GM18505 (cell line): ENCODE measurements at regions not wholly inside any gene's neighbourhood (a gene's known extent, or its start where the extent isn't known, plus 50 kb on each side); places are given as distances from the start of the nearest gene placed in this dataset.

Source experiments
- ATAC-seq: cut with Tn5 transposase; IDR thresholded peaks from one replicate; pipeline ENCODE4 v1.9.1; 2021; ENCODE audit not compliant: unreplicated experiment
- POLR2A ChIP-seq: IDR thresholded peaks from 4 replicates; pipeline ENCODE4 v1.6.1; 2011; ENCODE audit warnings: borderline replicate concordance; ENCODE audit not compliant: insufficient read depth, insufficient read length; ENCODE audit errors: extremely low read depth

DNA sequence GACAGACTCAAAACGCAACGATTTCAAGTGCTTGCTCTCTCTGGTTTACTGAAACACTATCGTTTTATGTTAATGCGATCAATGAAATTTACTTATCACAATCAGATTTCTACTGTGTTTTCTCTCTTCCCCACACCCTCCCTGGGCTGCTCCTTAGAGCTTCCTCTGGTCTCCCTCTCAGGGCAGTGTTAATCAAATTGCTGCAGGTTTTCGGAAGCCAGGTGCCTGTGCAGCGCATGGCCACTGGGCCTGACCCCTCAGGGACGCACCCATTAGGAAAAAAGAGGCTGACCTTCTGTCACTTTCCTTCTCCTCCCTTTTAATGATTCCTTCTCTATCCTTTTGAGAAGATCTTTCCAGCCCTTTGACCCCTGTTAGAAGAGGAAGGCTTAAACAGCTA is 134.5 kb upstream of the ONECUT1 start:
- no peak for TF ChIP-seq POLR2A
- ATAC-seq: no peak

DNA sequence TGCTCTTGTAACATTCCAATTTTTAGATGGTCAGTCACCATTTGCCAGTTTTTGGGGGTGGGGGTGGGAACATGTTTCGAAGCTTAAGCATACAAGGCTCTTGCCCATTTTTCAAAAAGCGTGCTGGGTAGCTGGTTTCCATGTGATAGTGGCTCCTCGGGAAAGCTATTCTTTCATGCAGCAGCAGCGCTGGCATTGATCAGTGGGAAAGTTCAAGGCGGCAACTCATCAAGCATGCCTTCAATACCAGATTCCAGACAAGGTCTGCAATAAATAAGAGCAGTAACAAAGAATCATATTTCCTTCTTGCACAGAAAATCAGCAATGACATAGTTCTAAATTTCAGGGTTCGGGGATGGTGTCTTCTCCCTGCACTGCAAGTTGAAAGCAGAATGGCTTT is 133.5 kb upstream of the ONECUT1 start:
- no peak for TF ChIP-seq POLR2A
- ATAC-seq: no peak

DNA sequence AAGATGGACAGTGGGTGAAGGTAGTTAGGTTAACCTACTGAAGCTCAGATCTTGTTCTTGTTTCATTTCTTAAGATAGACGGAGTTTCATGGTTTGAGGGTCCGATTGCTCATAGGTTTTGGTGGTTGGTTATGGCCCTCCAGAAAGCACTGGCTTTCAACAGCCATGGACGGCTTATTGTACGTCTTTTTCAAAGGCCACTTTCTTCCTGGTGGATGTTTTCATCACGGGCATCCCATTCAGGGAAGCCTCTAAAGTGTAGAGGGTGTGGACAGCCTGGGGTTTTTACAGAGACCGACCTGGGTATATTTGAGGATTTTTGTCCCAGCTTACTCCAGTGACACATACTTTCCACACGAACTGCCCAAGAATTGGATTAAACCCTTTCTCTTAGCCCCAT is 132.7 kb upstream of the ONECUT1 start:
- TF ChIP-seq POLR2A: no peak
- no peak for ATAC-seq

- TF ChIP-seq POLR2A: no peak
- ATAC-seq: no peak
These were observed 122.0 kb upstream of the ONECUT1 start for GRCh38 chr15:52912172-52912571.

GRCh38 chr15:52893338-52893737 is 103.2 kb upstream of the ONECUT1 start:
- no peak for TF ChIP-seq POLR2A

GRCh38 chr15:52879904-52880303 is 89.8 kb upstream of the ONECUT1 start:
- TF ChIP-seq POLR2A: no peak
- no peak for ATAC-seq

More at GRCh38 chr15:52893338-52893737, 103.2 kb upstream of the ONECUT1 start:
- ATAC-seq: no peak

DNA sequence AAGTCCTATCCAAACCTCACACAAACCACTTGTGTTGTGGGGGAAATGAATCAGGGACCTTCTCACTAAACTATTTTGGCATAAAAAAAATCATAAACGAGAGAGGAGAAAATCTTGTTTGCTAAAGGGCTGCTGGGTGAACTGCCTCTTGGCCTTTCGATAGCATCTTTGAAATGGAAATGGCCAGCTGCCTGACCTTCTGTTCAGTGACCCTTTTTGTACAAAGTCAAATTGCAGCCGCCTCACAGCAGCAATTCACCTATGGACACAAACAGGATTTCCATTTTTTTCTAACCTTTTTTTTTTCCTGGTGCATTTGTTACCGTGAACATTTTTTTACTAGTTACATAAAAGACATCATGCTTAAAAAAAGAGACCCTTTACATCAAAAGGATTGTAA is 89.0 kb upstream of the ONECUT1 start:
- ATAC-seq: no peak

DNA sequence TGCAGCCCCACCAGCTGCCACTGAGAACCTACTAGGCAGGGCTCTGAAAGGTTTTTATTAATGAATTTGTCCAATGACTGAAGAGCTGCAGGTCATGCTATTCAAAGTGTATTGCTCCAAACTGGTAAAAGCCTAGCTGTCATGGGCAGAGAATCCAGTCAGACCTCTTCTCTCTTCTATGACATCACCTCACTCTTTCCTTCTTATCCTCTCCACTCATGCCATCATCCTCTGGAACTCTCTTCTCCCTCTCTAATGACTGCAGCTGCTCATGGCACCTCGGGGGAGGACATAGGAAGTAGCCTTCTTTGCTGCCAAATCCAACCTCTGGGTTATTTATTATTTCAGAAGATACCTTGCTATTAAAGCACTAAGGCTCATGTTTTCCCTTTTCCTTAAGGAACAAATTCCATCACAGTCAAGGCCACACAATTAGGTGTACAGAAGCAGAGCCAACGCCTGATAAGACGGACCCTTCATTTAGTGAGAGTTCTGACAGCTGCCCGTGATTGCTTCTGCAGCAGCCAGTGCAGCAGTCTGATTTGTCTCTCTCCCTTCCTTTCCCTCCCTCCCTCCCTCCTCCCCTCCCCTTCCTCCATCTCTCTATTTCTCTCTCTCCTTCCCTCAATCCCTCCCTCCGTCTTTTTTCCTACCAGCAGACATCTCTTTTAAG is 87.0 kb upstream of the ONECUT1 start:
- no peak for TF ChIP-seq POLR2A
- no peak for ATAC-seq

More for the DNA sequence above, 89.0 kb upstream of the ONECUT1 start:
- TF ChIP-seq POLR2A: no peak

GRCh38 chr15:52872036-52872818 is 82.1 kb upstream of the ONECUT1 start:
- no peak for ATAC-seq
- no peak for TF ChIP-seq POLR2A

GRCh38 chr15:52870015-52870414 is 79.9 kb upstream of the ONECUT1 start:
- no peak for TF ChIP-seq POLR2A
- ATAC-seq: no peak

DNA sequence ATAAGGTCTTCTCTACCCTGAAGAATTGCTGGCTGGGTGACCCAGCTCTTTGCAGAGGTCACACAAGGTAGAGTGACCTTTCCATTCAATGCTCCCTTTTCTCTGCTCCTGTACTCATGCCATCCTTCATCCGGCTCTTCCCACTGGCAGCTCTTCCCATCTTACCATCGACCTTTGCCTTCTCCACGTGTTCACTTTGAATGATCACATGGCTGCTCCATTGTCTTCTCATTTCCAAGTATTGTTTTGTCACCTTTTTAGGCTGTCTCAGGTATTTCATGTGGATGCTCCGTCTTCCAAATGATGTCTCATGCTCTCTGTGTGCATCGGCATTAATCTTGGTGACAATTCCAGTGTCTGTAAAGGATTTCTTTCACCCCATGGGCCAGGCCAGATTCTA is 76.6 kb upstream of the ONECUT1 start:
- TF ChIP-seq POLR2A: no peak
- no peak for ATAC-seq

GRCh38 chr15:52862677-52863076 is 72.5 kb upstream of the ONECUT1 start:
- no peak for ATAC-seq

GRCh38 chr15:52858782-52859176 is 68.6 kb upstream of the ONECUT1 start:
- no peak for ATAC-seq
- no peak for TF ChIP-seq POLR2A

More at GRCh38 chr15:52862677-52863076, 72.5 kb upstream of the ONECUT1 start:
- TF ChIP-seq POLR2A: no peak
